Neural cell (in vitro differentiated cells): ENCODE measurements at regions not wholly inside any gene's neighbourhood (a gene's known extent, or its start where the extent isn't known, plus 50 kb on each side); places are given as distances from the start of the nearest gene placed in this dataset.

Experiments used
- EP300 ChIP-seq: fragments of 450-650 bp; conservative IDR thresholded peaks from 2 replicates; pipeline ENCODE4 v1.6.1; 2014; ENCODE audit warnings: antibody characterized with exemption, mild to moderate bottlenecking, moderate library complexity; ENCODE audit not compliant: poor library complexity, severe bottlenecking
- EZH2 ChIP-seq: fragments of 200-600, 300-800 bp; shearing (Covaris generic), sonication (generic); IDR thresholded peaks from 2 replicates; pipeline ENCODE4 v1.6.1; 2014; ENCODE audit warnings: antibody characterized with exemption, low read length, borderline replicate concordance, mild to moderate bottlenecking; ENCODE audit not compliant: insufficient read depth, poor library complexity, severe bottlenecking
- POLR2AphosphoS5 ChIP-seq: IDR thresholded peaks from 2 replicates; pipeline ENCODE4 v1.6.1; 2012
- RAD21 ChIP-seq: fragments of 450-650 bp; conservative IDR thresholded peaks from 2 replicates; pipeline ENCODE4 v1.6.1; 2014; ENCODE audit warnings: antibody characterized with exemption, mild to moderate bottlenecking, moderate library complexity
- SMC3 ChIP-seq: fragments of 450-650 bp; conservative IDR thresholded peaks from 2 replicates; pipeline ENCODE4 v1.6.1; 2014; ENCODE audit warnings: antibody characterized with exemption, mild to moderate bottlenecking, moderate library complexity; ENCODE audit not compliant: poor library complexity
- TAF1 ChIP-seq: IDR thresholded peaks from 2 replicates; pipeline ENCODE4 v1.6.1; 2012; ENCODE audit warnings: low read depth
- TF ChIP-seq, protein P1 (sequence below): fragments of 450-650 bp; IDR thresholded peaks from 2 replicates; pipeline ENCODE4 v1.5.1; 2014; ENCODE audit warnings: antibody characterized with exemption, mild to moderate bottlenecking, moderate library complexity; ENCODE audit not compliant: poor library complexity, severe bottlenecking
- TF ChIP-seq, protein P2 (sequence below): IDR thresholded peaks from 2 replicates; pipeline ENCODE4 v1.6.1; 2012; ENCODE audit warnings: borderline replicate concordance

DNA sequence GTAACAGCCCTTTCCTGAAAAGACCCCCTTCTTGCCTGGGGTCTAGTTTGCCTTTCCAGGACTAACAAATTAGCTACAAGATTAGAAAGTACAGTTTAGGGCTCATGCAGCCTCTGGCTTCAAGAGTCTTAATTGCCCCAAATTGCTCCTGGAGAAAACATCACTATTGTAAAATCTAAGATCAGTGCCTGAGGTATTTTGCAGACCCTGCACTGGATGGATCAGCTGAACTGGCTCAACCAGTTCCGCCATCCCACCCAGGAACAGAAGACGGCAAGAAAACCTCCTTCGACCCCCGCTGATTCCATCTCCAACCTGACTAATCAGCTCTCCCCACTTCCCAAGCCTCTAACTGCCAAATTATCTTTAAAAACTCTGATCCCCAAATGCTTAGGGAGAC is 236.5 kb upstream of the KCNG1 start:
- TF ChIP-seq EP300, result no peak
- TF ChIP-seq, protein P1, sequence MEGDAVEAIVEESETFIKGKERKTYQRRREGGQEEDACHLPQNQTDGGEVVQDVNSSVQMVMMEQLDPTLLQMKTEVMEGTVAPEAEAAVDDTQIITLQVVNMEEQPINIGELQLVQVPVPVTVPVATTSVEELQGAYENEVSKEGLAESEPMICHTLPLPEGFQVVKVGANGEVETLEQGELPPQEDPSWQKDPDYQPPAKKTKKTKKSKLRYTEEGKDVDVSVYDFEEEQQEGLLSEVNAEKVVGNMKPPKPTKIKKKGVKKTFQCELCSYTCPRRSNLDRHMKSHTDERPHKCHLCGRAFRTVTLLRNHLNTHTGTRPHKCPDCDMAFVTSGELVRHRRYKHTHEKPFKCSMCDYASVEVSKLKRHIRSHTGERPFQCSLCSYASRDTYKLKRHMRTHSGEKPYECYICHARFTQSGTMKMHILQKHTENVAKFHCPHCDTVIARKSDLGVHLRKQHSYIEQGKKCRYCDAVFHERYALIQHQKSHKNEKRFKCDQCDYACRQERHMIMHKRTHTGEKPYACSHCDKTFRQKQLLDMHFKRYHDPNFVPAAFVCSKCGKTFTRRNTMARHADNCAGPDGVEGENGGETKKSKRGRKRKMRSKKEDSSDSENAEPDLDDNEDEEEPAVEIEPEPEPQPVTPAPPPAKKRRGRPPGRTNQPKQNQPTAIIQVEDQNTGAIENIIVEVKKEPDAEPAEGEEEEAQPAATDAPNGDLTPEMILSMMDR, result no peak
- no peak for TF ChIP-seq RAD21
- no peak for TF ChIP-seq EZH2
- TF ChIP-seq, protein P2, sequence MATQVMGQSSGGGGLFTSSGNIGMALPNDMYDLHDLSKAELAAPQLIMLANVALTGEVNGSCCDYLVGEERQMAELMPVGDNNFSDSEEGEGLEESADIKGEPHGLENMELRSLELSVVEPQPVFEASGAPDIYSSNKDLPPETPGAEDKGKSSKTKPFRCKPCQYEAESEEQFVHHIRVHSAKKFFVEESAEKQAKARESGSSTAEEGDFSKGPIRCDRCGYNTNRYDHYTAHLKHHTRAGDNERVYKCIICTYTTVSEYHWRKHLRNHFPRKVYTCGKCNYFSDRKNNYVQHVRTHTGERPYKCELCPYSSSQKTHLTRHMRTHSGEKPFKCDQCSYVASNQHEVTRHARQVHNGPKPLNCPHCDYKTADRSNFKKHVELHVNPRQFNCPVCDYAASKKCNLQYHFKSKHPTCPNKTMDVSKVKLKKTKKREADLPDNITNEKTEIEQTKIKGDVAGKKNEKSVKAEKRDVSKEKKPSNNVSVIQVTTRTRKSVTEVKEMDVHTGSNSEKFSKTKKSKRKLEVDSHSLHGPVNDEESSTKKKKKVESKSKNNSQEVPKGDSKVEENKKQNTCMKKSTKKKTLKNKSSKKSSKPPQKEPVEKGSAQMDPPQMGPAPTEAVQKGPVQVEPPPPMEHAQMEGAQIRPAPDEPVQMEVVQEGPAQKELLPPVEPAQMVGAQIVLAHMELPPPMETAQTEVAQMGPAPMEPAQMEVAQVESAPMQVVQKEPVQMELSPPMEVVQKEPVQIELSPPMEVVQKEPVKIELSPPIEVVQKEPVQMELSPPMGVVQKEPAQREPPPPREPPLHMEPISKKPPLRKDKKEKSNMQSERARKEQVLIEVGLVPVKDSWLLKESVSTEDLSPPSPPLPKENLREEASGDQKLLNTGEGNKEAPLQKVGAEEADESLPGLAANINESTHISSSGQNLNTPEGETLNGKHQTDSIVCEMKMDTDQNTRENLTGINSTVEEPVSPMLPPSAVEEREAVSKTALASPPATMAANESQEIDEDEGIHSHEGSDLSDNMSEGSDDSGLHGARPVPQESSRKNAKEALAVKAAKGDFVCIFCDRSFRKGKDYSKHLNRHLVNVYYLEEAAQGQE, result no peak
- TF ChIP-seq SMC3, result no peak
- no peak for TF ChIP-seq POLR2AphosphoS5
- TF ChIP-seq TAF1, result no peak
